Bronchial epithelial cell (primary cell): ENCODE measurements at regions not wholly inside any gene's neighbourhood (a gene's known extent, or its start where the extent isn't known, plus 50 kb on each side); places are given as distances from the start of the nearest gene placed in this dataset.

Source experiments
- DNase-seq: peaks from one replicate; pipeline ENCODE4 v3.0.0-alpha.2; 2010; ENCODE audit warnings: low read depth
- FAIRE-seq: peaks from 2 replicates; lab custom pipeline; 2011; peaks lifted over from hg19 to GRCh38; lab: Jason Lieb, UNC
- H3K27me3 ChIP-seq: 2 replicates; pipeline ENCODE4 v1.5.1; 2011; ENCODE audit warnings: low read length; ENCODE audit not compliant: control insufficient read depth, insufficient read depth
- H3K36me3 ChIP-seq: 2 replicates; pipeline ENCODE4 v1.5.1; 2011; ENCODE audit warnings: low read length; ENCODE audit not compliant: control insufficient read depth, insufficient read depth
- H3K4me3 ChIP-seq: 2 replicates; pipeline ENCODE4 v1.5.1; 2011; ENCODE audit warnings: mild to moderate bottlenecking, low read depth, low read length, control low read depth
- CTCF ChIP-seq: IDR thresholded peaks from 2 replicates; pipeline ENCODE4 v1.5.1; 2011; ENCODE audit warnings: mild to moderate bottlenecking, moderate library complexity, low read length, control low read depth, inconsistent platforms; ENCODE audit not compliant: insufficient read depth, severe bottlenecking

GRCh38 chr10:7486528-7486927 lies 75.7 kb upstream of the SFMBT2 start:
- no peak for TF ChIP-seq CTCF
- Histone ChIP-seq H3K4me3 (no peak overlapping the region), H3K27me3 (no peaks in the 10 kb centered on the region), H3K36me3 (no peaks in the 10 kb centered on the region)
- no peak for FAIRE-seq
- no peak for DNase-seq

- no peak for FAIRE-seq
- no peaks in the 10 kb centered on the region for H3K27me3 ChIP-seq
- no peak overlapping the region for H3K4me3 ChIP-seq
- DNase-seq = no peak
- H3K36me3 ChIP-seq = no peaks in the 10 kb centered on the region
- TF ChIP-seq CTCF = no peak
Observed at GRCh38 chr10:7485799-7486198, 75.0 kb upstream of the SFMBT2 start.

GRCh38 chr10:7485244-7485556 lies 74.4 kb upstream of the SFMBT2 start:
- FAIRE-seq (no peak), DNase-seq (no peak)
- no peak overlapping the region for H3K4me3 ChIP-seq
- H3K27me3 ChIP-seq = no peaks in the 10 kb centered on the region
- H3K36me3 ChIP-seq = no peaks in the 10 kb centered on the region
- no peak for TF ChIP-seq CTCF

GRCh38 chr10:7484456-7485243 lies 73.8 kb upstream of the SFMBT2 start:
- no peak for FAIRE-seq
- TF ChIP-seq CTCF = no peak
- no peak for DNase-seq
- no peaks in the 10 kb centered on the region for H3K27me3 ChIP-seq
- no peak overlapping the region for H3K4me3 ChIP-seq
- no peaks in the 10 kb centered on the region for H3K36me3 ChIP-seq

GRCh38 chr10:7483848-7484247 lies 73.0 kb upstream of the SFMBT2 start:
- no peak for TF ChIP-seq CTCF
- Histone ChIP-seq H3K27me3 (no peaks in the 10 kb centered on the region), H3K36me3 (no peaks in the 10 kb centered on the region), H3K4me3 (no peak overlapping the region)
- no peak for DNase-seq
- FAIRE-seq = no peak

GRCh38 chr10:7482992-7483391 lies 72.2 kb upstream of the SFMBT2 start:
- Histone ChIP-seq H3K36me3 (no peaks in the 10 kb centered on the region), H3K4me3 (no peak overlapping the region), H3K27me3 (no peaks in the 10 kb centered on the region)
- TF ChIP-seq CTCF = no peak
- FAIRE-seq = no peak
- DNase-seq = no peak
